ENCODE measurements at regions not wholly inside any gene's neighbourhood (a gene's known extent, or its start where the extent isn't known, plus 50 kb on each side); places are given as distances from the start of the nearest gene placed in this dataset.

DNA sequence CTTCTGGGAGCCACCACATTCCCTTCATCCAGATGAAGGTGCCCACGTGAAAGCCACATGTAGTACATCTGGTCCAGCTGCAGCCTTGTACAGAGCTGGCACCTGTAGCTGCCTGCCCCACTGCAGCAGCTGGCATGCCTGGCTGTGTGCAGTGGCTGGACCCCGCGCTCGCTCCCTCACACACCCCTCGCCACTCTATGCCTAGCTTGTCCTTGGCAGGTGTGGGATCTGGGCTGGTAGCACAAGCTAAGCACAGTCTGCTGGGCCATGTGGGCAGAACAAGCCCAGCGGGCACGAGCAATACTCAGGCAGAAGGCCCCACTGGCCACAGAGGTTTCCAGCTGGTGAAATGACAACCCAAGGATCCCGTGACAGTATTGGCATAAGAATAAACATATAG is 163.9 kb upstream of the PRNP start:
- dilution Hi-C loops (cut with MboI; ENCODE audit: extremely low pct_ligation_motif_present, low sequenced_read_pairs) (no loop called here), intact Hi-C loops (cut with micrococcal nuclease) (no loop called here)
- no peak overlapping the region for H3K27ac ChIP-seq (ENCODE audit: insufficient read depth, low read depth, low read length)
- no TSS peak for BruUV-seq (replicated peaks)
- no peak overlapping the region for H3K4me2 ChIP-seq (ENCODE audit: insufficient read depth, low read length)
- H3K9me1 ChIP-seq (replicated peaks; ENCODE audit: control insufficient read depth, extremely low read depth, insufficient read depth, low read length), result no peaks in the 10 kb centered on the region
- H3K9ac ChIP-seq (replicated peaks; ENCODE audit: extremely low read depth, insufficient read depth, low read length), result no peak overlapping the region
- CTCF ChIA-PET, result interaction anchor here (1.1 kb wide), 1 partner anchor 25 kb away, joined by 3 read pairs; no protein-coding TSS in a partner anchor
- no peak for DNase-seq (ENCODE audit: low read depth, low spot score)
- no peaks in the 10 kb centered on the region for H3K9me3 ChIP-seq (replicated peaks; ENCODE audit: control insufficient read depth, insufficient read depth, low read length)
- POLR2A ChIA-PET, result no interaction called here
- no peaks in the 10 kb centered on the region for H3K4me1 ChIP-seq (ENCODE audit: control insufficient read depth, extremely low read depth, insufficient read depth, low read length)
- no peak overlapping the region for H2AFZ ChIP-seq (ENCODE audit: low read depth, low read length)
- no peaks in the 10 kb centered on the region for H3K27me3 ChIP-seq (ENCODE audit: control insufficient read depth in 2 of 2, insufficient read depth in 2 of 2, low read length in 2 of 2)
- H3K36me3 ChIP-seq (ENCODE audit: control insufficient read depth in 2 of 2, extremely low read depth in 1 of 2, insufficient read depth in 2 of 2, low read length in 2 of 2), result no peaks in the 10 kb centered on the region
- H3K4me3 ChIP-seq (replicated peaks in 1 of 3; ENCODE audit: insufficient read depth in 1 of 3, low read depth in 1 of 3, low read length in 3 of 3), result no peak overlapping the region
- TF ChIP-seq, protein P1, sequence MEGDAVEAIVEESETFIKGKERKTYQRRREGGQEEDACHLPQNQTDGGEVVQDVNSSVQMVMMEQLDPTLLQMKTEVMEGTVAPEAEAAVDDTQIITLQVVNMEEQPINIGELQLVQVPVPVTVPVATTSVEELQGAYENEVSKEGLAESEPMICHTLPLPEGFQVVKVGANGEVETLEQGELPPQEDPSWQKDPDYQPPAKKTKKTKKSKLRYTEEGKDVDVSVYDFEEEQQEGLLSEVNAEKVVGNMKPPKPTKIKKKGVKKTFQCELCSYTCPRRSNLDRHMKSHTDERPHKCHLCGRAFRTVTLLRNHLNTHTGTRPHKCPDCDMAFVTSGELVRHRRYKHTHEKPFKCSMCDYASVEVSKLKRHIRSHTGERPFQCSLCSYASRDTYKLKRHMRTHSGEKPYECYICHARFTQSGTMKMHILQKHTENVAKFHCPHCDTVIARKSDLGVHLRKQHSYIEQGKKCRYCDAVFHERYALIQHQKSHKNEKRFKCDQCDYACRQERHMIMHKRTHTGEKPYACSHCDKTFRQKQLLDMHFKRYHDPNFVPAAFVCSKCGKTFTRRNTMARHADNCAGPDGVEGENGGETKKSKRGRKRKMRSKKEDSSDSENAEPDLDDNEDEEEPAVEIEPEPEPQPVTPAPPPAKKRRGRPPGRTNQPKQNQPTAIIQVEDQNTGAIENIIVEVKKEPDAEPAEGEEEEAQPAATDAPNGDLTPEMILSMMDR (IDR thresholded peaks at IDR 0.05; ENCODE audit: extremely low read depth in 1 of 2, insufficient read depth in 1 of 2, low read depth in 1 of 2, low read length in 2 of 2), result no peak
- TF ChIP-seq FOS (IDR thresholded peaks at IDR 0.05; ENCODE audit: borderline replicate concordance, insufficient read depth, low read length), result no peak
- TF ChIP-seq POLR2AphosphoS5 (IDR thresholded peaks at IDR 0.05; ENCODE audit: insufficient read depth, low read depth, low read length), result no peak
- TF ChIP-seq, protein P2, sequence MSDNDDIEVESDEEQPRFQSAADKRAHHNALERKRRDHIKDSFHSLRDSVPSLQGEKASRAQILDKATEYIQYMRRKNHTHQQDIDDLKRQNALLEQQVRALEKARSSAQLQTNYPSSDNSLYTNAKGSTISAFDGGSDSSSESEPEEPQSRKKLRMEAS (IDR thresholded peaks at IDR 0.05; ENCODE audit: insufficient read depth, insufficient read length), result no peak
- TF ChIP-seq EZH2 (IDR thresholded peaks at IDR 0.05; ENCODE audit: borderline replicate concordance, low read depth, low read length, severe bottlenecking), result no peak
- no peak for TF ChIP-seq GATA2 (IDR thresholded peaks at IDR 0.05; ENCODE audit: insufficient read depth, insufficient read length, low read depth, low read length)
- TF ChIP-seq JUN (IDR thresholded peaks at IDR 0.05; ENCODE audit: borderline replicate concordance, insufficient read depth, insufficient read length, low read depth), result no peak
- TF ChIP-seq MYC (IDR thresholded peaks at IDR 0.05; ENCODE audit: low read depth, low read length), result no peak
- TF ChIP-seq POLR2A (IDR thresholded peaks at IDR 0.05; ENCODE audit: low read depth, low read length), result no peak
- FAIRE-seq, result no peak
- H4K20me1 ChIP-seq (replicated peaks; ENCODE audit: control insufficient read depth, extremely low read depth, insufficient read depth, low read length), result no peaks in the 10 kb centered on the region
- H3K79me2 ChIP-seq (ENCODE audit: control insufficient read depth, insufficient read depth, low read length), result no peaks in the 10 kb centered on the region
